Spleen (tissue), 7 donors: ENCODE measurements at regions not wholly inside any gene's neighbourhood (a gene's known extent, or its start where the extent isn't known, plus 50 kb on each side); places are given as distances from the start of the nearest gene placed in this dataset.

ENCODE experiments used
- POLR2A ChIP-seq, 3 donors: fragments of 450-650 bp; IDR thresholded peaks; one replicate each; pipeline ENCODE4 v1.5.1; 2017; ENCODE audit warnings: antibody characterized with exemption in 3 of 3, mild to moderate bottlenecking in 1 of 3
- TF ChIP-seq, protein P1 (sequence below), 11 experiments: fragments of 200-600 bp in 7 of 11; fragments of 450-650 bp in 4 of 11; sonication (generic) in 4 of 11; IDR thresholded peaks in 8 of 11; conservative IDR thresholded peaks in 3 of 11; 1 replicate in 7 of 11; 2 replicates in 4 of 11; pipeline versions ENCODE4 v1.4.0 to v1.8.0; 2016 to 2021; ENCODE audit warnings: antibody characterized with exemption in 11 of 11, inconsistent platforms in 4 of 11, mild to moderate bottlenecking in 1 of 11
- donor health status: DM: no; HTN: no; CAD: no; lungs with moderate emphysema.
- donor health status: DM: no; HTN: no; CAD: no.
- donor health status: DM: no; HTN: no; CAD: no.

DNA sequence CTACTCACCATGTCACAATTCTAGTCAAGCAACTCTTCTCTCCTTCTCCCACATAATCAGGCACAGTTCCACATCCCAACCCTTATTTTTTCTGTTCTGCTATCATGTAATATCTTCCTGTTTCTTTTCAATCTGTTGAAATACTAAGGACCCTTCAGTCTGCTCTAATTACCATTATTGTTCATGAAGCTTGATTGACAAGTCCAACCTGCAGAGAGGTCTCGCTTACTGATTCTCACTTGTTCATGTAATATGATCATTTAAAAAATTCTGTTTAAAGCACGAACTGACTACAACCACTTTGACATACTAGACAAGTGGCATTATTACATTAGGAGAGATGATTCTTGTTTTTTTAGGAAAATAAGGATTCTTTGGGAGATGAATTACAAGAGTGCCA, 108.6 kb upstream of the MAD2L1 start:
- TF ChIP-seq, protein P1, sequence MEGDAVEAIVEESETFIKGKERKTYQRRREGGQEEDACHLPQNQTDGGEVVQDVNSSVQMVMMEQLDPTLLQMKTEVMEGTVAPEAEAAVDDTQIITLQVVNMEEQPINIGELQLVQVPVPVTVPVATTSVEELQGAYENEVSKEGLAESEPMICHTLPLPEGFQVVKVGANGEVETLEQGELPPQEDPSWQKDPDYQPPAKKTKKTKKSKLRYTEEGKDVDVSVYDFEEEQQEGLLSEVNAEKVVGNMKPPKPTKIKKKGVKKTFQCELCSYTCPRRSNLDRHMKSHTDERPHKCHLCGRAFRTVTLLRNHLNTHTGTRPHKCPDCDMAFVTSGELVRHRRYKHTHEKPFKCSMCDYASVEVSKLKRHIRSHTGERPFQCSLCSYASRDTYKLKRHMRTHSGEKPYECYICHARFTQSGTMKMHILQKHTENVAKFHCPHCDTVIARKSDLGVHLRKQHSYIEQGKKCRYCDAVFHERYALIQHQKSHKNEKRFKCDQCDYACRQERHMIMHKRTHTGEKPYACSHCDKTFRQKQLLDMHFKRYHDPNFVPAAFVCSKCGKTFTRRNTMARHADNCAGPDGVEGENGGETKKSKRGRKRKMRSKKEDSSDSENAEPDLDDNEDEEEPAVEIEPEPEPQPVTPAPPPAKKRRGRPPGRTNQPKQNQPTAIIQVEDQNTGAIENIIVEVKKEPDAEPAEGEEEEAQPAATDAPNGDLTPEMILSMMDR (IDR thresholded peaks at IDR 0.05 in 8 of 11, conservative IDR thresholded peaks at IDR 0.05 in 3 of 11), result no peak
- no peak for TF ChIP-seq POLR2A (IDR thresholded peaks at IDR 0.05)
